HepG2 (cell line): ENCODE measurements at regions not wholly inside any gene's neighbourhood (a gene's known extent, or its start where the extent isn't known, plus 50 kb on each side); places are given as distances from the start of the nearest gene placed in this dataset.

ENCODE experiments used
- ATAC-seq: fragments of 200-7000 bp; cut with Tn5 transposase; 3 replicates; pipeline ENCODE4 v1.9.1; 2020; ENCODE audit warnings: mild to moderate bottlenecking, moderate library complexity
- BruUV-seq: library from RNA; stranded (reverse); fragments of 400-500 nt; replicated peaks from 2 replicates; lab custom pipeline; 2021; lab: Mats Ljungman, UMichigan
- CTCF ChIA-PET: fragments of 300-600 bp; formaldehyde crosslinking; extraction: SDS; loops from one replicate; lab custom pipeline; 2021; ENCODE audit warnings: low total read pairs, inconsistent platforms, low intra/inter-chr PET ratio; lab: Yijun Ruan, JAX
- POLR2A ChIA-PET: fragments of 350-600 bp; sonication (Branson Sonifier 250); formaldehyde crosslinking; loops from one replicate; lab custom pipeline; 2020; ENCODE audit warnings: antibody characterized with exemption, inconsistent platforms; lab: Yijun Ruan, JAX
- DNase-seq: peaks from one replicate; pipeline ENCODE4 v3.0.0-alpha.2; 2015; ENCODE audit warnings: low spot score
- FAIRE-seq: peaks from 3 replicates; lab custom pipeline; 2011; peaks lifted over from hg19 to GRCh38; lab: Jason Lieb, UNC
- H2AFZ ChIP-seq: one replicate; pipeline ENCODE4 v1.6.1; 2011; ENCODE audit warnings: low read length, inconsistent platforms
- H3K27ac ChIP-seq: fragments of 300-600 bp; 3 replicates; pipeline ENCODE4 v1.8.0; 2011; ENCODE audit warnings: mixed run types, mild to moderate bottlenecking, mixed read lengths, low read length, inconsistent platforms; ENCODE audit not compliant: insufficient read depth; ENCODE audit errors: extremely low read length
- H3K27me3 ChIP-seq, 2 experiments: fragments of 200-600 bp in 1 of 2; 2 replicates in 1 of 2; 3 replicates in 1 of 2; pipeline versions ENCODE4 v1.6.0 to v1.8.0; 2011; ENCODE audit warnings: low read length in 2 of 2, mild to moderate bottlenecking in 2 of 2, moderate library complexity in 2 of 2, inconsistent platforms in 1 of 2; ENCODE audit not compliant: insufficient read depth in 2 of 2, control insufficient read depth in 1 of 2
- H3K36me3 ChIP-seq, 2 experiments: fragments of 200-600 bp in 1 of 2; replicated peaks in 1 of 2; 2 replicates in 1 of 2; 3 replicates in 1 of 2; pipeline versions ENCODE4 v1.5.1 to v1.8.0; 2011; ENCODE audit warnings: low read length in 2 of 2, inconsistent platforms in 1 of 2; ENCODE audit not compliant: insufficient read depth in 2 of 2, control insufficient read depth in 1 of 2
- H3K4me1 ChIP-seq: 2 replicates; pipeline ENCODE4 v1.5.1; 2012; ENCODE audit warnings: low read length, inconsistent platforms; ENCODE audit not compliant: insufficient read depth
- H3K4me2 ChIP-seq: 2 replicates; pipeline ENCODE4 v1.6.0; 2011; ENCODE audit warnings: low read depth, low read length, inconsistent platforms
- H3K4me3 ChIP-seq, 3 experiments: fragments of 200-600 bp in 1 of 3; sonication (generic), shearing (Covaris generic) in 1 of 3; replicated peaks in 1 of 3; 2 replicates each; pipeline ENCODE4 v1.5.1; 2011 to 2016; ENCODE audit warnings: low read length in 3 of 3, inconsistent platforms in 2 of 3, low read depth in 2 of 3, mild to moderate bottlenecking in 2 of 3, control low read depth in 1 of 3, mixed read lengths in 1 of 3; ENCODE audit not compliant: insufficient read depth in 1 of 3
- H3K79me2 ChIP-seq: one replicate; pipeline ENCODE4 v1.6.1; 2011; ENCODE audit warnings: low read length, inconsistent platforms; ENCODE audit not compliant: insufficient read depth
- H3K9ac ChIP-seq: 2 replicates; pipeline ENCODE4 v1.6.0; 2011; ENCODE audit warnings: mild to moderate bottlenecking, low read depth, low read length, inconsistent platforms; ENCODE audit not compliant: insufficient read depth
- H3K9me3 ChIP-seq: 2 replicates; pipeline ENCODE4 v1.5.1; 2012; ENCODE audit warnings: mild to moderate bottlenecking, low read length
- H4K20me1 ChIP-seq: 2 replicates; pipeline ENCODE4 v1.6.0; 2011; ENCODE audit warnings: inconsistent platforms, mild to moderate bottlenecking, low read length, moderate library complexity; ENCODE audit not compliant: insufficient read depth
- AGO1 ChIP-seq: fragments of 200-400 bp; formaldehyde crosslinking; IDR thresholded peaks from 2 replicates; pipeline ENCODE4 v1.6.1; 2017; ENCODE audit warnings: mild to moderate bottlenecking, low read depth, low read length, moderate library complexity; ENCODE audit not compliant: poor library complexity, severe bottlenecking
- FOXA1 ChIP-seq, 2 experiments: fragments of 450-650 bp in 1 of 2; sonication (generic) in 1 of 2; formaldehyde crosslinking in 1 of 2; IDR thresholded peaks; 2 replicates each; pipeline versions ENCODE4 v1.4.0 to v1.6.1; 2016 to 2020; ENCODE audit warnings: missing genetic modification reagents in 1 of 2
- GTF3A ChIP-seq: sonication (generic); formaldehyde crosslinking; conservative IDR thresholded peaks from 2 replicates; pipeline ENCODE4 v1.4.0; 2020; ENCODE audit warnings: mild to moderate bottlenecking, missing genetic modification reagents
- KAT2B ChIP-seq: fragments of 150-350 bp; IDR thresholded peaks from 2 replicates; pipeline ENCODE4 v1.6.1; 2014; ENCODE audit warnings: low read depth, low read length, borderline replicate concordance
- KAT8 ChIP-seq: IDR thresholded peaks from 2 replicates; pipeline ENCODE4 v1.6.1; 2016; ENCODE audit warnings: missing genetic modification reagents, missing compliant biosample characterization
- PPARG ChIP-seq: conservative IDR thresholded peaks from 2 replicates; pipeline ENCODE4 v1.6.1; 2016; ENCODE audit warnings: missing biosample characterization, missing genetic modification reagents
- SNAPC2 ChIP-seq: sonication (generic); formaldehyde crosslinking; IDR thresholded peaks from 2 replicates; pipeline ENCODE4 v1.8.1; 2022; ENCODE audit warnings: mild to moderate bottlenecking, missing genetic modification reagents
- TCF7 ChIP-seq: sonication (generic); IDR thresholded peaks from 2 replicates; pipeline ENCODE4 v1.6.1; 2016; ENCODE audit warnings: antibody characterized with exemption, low read depth
- U2AF1 ChIP-seq: fragments of 200-400 bp; formaldehyde crosslinking; optimal IDR thresholded peaks from 2 replicates; pipeline ENCODE3; 2017; ENCODE audit warnings: mild to moderate bottlenecking, low read depth, low read length
- ZBTB46 ChIP-seq: sonication (generic); formaldehyde crosslinking; IDR thresholded peaks from 2 replicates; pipeline ENCODE4 v1.4.0; 2020; ENCODE audit warnings: mild to moderate bottlenecking, missing genetic modification reagents, borderline replicate concordance
- ZKSCAN1 ChIP-seq: fragments of 150-350 bp; IDR thresholded peaks from 2 replicates; pipeline ENCODE4 v1.6.1; 2014; ENCODE audit warnings: low read length
- ZNF260 ChIP-seq: sonication (generic); formaldehyde crosslinking; IDR thresholded peaks from 2 replicates; pipeline ENCODE4 v1.4.0; 2020; ENCODE audit warnings: missing genetic modification reagents, low read depth, mild to moderate bottlenecking, borderline replicate concordance
- ZNF564 ChIP-seq: sonication (generic); formaldehyde crosslinking; IDR thresholded peaks from 2 replicates; pipeline ENCODE4 v1.8.1; 2023; ENCODE audit warnings: mild to moderate bottlenecking, missing genetic modification reagents
- ZNF782 ChIP-seq: sonication (generic); formaldehyde crosslinking; IDR thresholded peaks from 2 replicates; pipeline ENCODE4 v1.4.0; 2020; ENCODE audit warnings: missing genetic modification reagents, mild to moderate bottlenecking, borderline replicate concordance
- in situ Hi-C: cut with HindIII; loops from 2 replicates; pipeline ENCODE4 v1.10.0; 2017; ENCODE audit warnings: low pct_unique_long_range_greater_than_20kb; ENCODE audit not compliant: extremely low pct_ligation_motif_present
- intact Hi-C: fragments of 100-400 bp; cut with micrococcal nuclease; formaldehyde crosslinking; loops from one replicate; pipeline ENCODE4 v1.10.0; 2022; ENCODE audit not compliant: unreplicated experiment
- TF ChIP-seq, protein P1 (sequence below): sonication (generic); formaldehyde crosslinking; IDR thresholded peaks from 2 replicates; pipeline ENCODE4 v1.4.0; 2020; ENCODE audit warnings: missing genetic modification reagents, borderline replicate concordance

GRCh38 chr7:123366626-123367025 is 166.9 kb upstream of the SLC13A1 start:
- DNase-seq (no peak), ATAC-seq (no peak), FAIRE-seq (no peak)
- Histone ChIP-seq H3K27me3 (no peaks in the 10 kb centered on the region), H3K9ac (no peak overlapping the region), H3K4me1 (no peaks in the 10 kb centered on the region), H4K20me1 (no peaks in the 10 kb centered on the region), H2AFZ (no peak overlapping the region), H3K4me3 (no peak overlapping the region), H3K27ac (no peak overlapping the region), H3K36me3 (no peaks in the 10 kb centered on the region), H3K9me3 (no peaks in the 10 kb centered on the region)
- ChIA-PET POLR2A (no interaction called here), CTCF (interaction anchor here (0.8 kb wide), 1 partner anchor 296 kb away, joined by 3 read pairs; no protein-coding TSS in a partner anchor)
- in situ Hi-C loops, result no loop called here
- TF ChIP-seq U2AF1 (no peak), KAT8 (CRISPR knock-in tag) (no peak), SNAPC2 (no peak), KAT2B (no peak), AGO1 (no peak), ZBTB46 (no peak), ZKSCAN1 (no peak), TCF7 (no peak), PPARG (CRISPR knock-in tag) (no peak), ZNF564 (no peak), FOXA1 (IDR thresholded peaks at IDR 0.05) (no peak), FOXA1 (CRISPR knock-in tag; IDR thresholded peaks at IDR 0.05) (no peak), ZNF260 (CRISPR knock-in tag) (no peak), GTF3A (CRISPR knock-in tag) (no peak), ZNF782 (CRISPR knock-in tag) (no peak)
- TF ChIP-seq, protein P1, sequence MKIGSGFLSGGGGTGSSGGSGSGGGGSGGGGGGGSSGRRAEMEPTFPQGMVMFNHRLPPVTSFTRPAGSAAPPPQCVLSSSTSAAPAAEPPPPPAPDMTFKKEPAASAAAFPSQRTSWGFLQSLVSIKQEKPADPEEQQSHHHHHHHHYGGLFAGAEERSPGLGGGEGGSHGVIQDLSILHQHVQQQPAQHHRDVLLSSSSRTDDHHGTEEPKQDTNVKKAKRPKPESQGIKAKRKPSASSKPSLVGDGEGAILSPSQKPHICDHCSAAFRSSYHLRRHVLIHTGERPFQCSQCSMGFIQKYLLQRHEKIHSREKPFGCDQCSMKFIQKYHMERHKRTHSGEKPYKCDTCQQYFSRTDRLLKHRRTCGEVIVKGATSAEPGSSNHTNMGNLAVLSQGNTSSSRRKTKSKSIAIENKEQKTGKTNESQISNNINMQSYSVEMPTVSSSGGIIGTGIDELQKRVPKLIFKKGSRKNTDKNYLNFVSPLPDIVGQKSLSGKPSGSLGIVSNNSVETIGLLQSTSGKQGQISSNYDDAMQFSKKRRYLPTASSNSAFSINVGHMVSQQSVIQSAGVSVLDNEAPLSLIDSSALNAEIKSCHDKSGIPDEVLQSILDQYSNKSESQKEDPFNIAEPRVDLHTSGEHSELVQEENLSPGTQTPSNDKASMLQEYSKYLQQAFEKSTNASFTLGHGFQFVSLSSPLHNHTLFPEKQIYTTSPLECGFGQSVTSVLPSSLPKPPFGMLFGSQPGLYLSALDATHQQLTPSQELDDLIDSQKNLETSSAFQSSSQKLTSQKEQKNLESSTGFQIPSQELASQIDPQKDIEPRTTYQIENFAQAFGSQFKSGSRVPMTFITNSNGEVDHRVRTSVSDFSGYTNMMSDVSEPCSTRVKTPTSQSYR (CRISPR knock-in tag), result no peak
- TF ChIP-seq, all 625 proteins: peak for 0
- intact Hi-C loops, result loop anchor here (1.0 to 5.0 kb wide), 2 partner anchors 157 to 294 kb away; no protein-coding TSS in a partner anchor
- no peak overlapping the region for H3K4me2 ChIP-seq
- no TSS peak for BruUV-seq
- H3K79me2 ChIP-seq, result no peaks in the 10 kb centered on the region
